ENCODE measurements at regions not wholly inside any gene's neighbourhood (a gene's known extent, or its start where the extent isn't known, plus 50 kb on each side); places are given as distances from the start of the nearest gene placed in this dataset.

- peaks cover 3% of the 10 kb centered on the region for H3K9me3 ChIP-seq (ENCODE audit: control insufficient read depth, low read length, poor library complexity, severe bottlenecking)
- Mint-ChIP-seq H3K27ac (no peak overlapping the region), H3K36me3 (ENCODE audit: low read depth) (peaks cover 5% of the 10 kb centered on the region), H3K4me1 (peaks cover 7% of the 10 kb centered on the region), H3K4me3 (no peak overlapping the region), H3K27me3 (no peaks in the 10 kb centered on the region)
- DNase-seq (no peak), ATAC-seq (no peak)
Measured at GRCh38 chr3:153337369-153337768, 175.3 kb downstream of the RAP2B start.

GRCh38 chr3:153338487-153338886, 176.5 kb downstream of the RAP2B start:
- DNase-seq (no peak), ATAC-seq (no peak)
- Mint-ChIP-seq H3K36me3 (ENCODE audit: low read depth) (no peaks in the 10 kb centered on the region), H3K27ac (peak overlapping the region; percentile 10), H3K4me3 (no peak overlapping the region), H3K4me1 (peaks cover 3% of the 10 kb centered on the region), H3K27me3 (no peaks in the 10 kb centered on the region)
- peaks cover 3% of the 10 kb centered on the region for H3K9me3 ChIP-seq (ENCODE audit: control insufficient read depth, low read length, poor library complexity, severe bottlenecking)

GRCh38 chr3:153339065-153339464, 177.0 kb downstream of the RAP2B start:
- Mint-ChIP-seq H3K36me3 (ENCODE audit: low read depth) (no peaks in the 10 kb centered on the region), H3K27me3 (no peaks in the 10 kb centered on the region), H3K4me1 (peaks cover 3% of the 10 kb centered on the region), H3K4me3 (no peak overlapping the region), H3K27ac (peak overlapping the region; percentile 10)
- H3K9me3 ChIP-seq (ENCODE audit: control insufficient read depth, low read length, poor library complexity, severe bottlenecking), result peaks cover 3% of the 10 kb centered on the region
- ATAC-seq, result no peak
- no peak for DNase-seq

- ATAC-seq (no peak), DNase-seq (no peak)
- H3K36me3 Mint-ChIP-seq (ENCODE audit: low read depth), result no peaks in the 10 kb centered on the region
- H3K9me3 ChIP-seq (ENCODE audit: control insufficient read depth, low read length, poor library complexity, severe bottlenecking), result peaks cover 3% of the 10 kb centered on the region
- no peak overlapping the region for H3K4me3 Mint-ChIP-seq
- H3K4me1 Mint-ChIP-seq, result no peaks in the 10 kb centered on the region
- H3K27ac Mint-ChIP-seq, result no peak overlapping the region
- H3K27me3 Mint-ChIP-seq, result no peaks in the 10 kb centered on the region
Measured at GRCh38 chr3:153343988-153344782, 182.2 kb downstream of the RAP2B start.

GRCh38 chr3:153348457-153349107, 186.6 kb downstream of the RAP2B start:
- no peaks in the 10 kb centered on the region for H3K9me3 ChIP-seq (ENCODE audit: control insufficient read depth, low read length, poor library complexity, severe bottlenecking)
- H3K27me3 Mint-ChIP-seq, result no peaks in the 10 kb centered on the region
- peaks cover 3% of the 10 kb centered on the region for H3K36me3 Mint-ChIP-seq (ENCODE audit: low read depth)
- ATAC-seq (no peak), DNase-seq (no peak)
- no peak overlapping the region for H3K27ac Mint-ChIP-seq
- H3K4me3 Mint-ChIP-seq, result no peak overlapping the region
- no peaks in the 10 kb centered on the region for H3K4me1 Mint-ChIP-seq

- DNase-seq (no peak), ATAC-seq (no peak)
- Mint-ChIP-seq H3K4me1 (no peaks in the 10 kb centered on the region), H3K36me3 (ENCODE audit: low read depth) (peaks cover 3% of the 10 kb centered on the region), H3K27me3 (no peaks in the 10 kb centered on the region), H3K4me3 (no peak overlapping the region), H3K27ac (no peak overlapping the region)
- H3K9me3 ChIP-seq (ENCODE audit: control insufficient read depth, low read length, poor library complexity, severe bottlenecking), result no peaks in the 10 kb centered on the region
Measured at GRCh38 chr3:153349108-153349499, 187.1 kb downstream of the RAP2B start.

GRCh38 chr3:153350420-153350819, 188.4 kb downstream of the RAP2B start:
- Mint-ChIP-seq H3K36me3 (ENCODE audit: low read depth) (peaks cover 3% of the 10 kb centered on the region), H3K4me1 (no peaks in the 10 kb centered on the region), H3K27me3 (no peaks in the 10 kb centered on the region), H3K27ac (no peak overlapping the region), H3K4me3 (no peak overlapping the region)
- no peak for DNase-seq
- no peak for ATAC-seq
- H3K9me3 ChIP-seq (ENCODE audit: control insufficient read depth, low read length, poor library complexity, severe bottlenecking), result no peaks in the 10 kb centered on the region

- Mint-ChIP-seq H3K36me3 (ENCODE audit: low read depth) (peaks cover 3% of the 10 kb centered on the region), H3K27me3 (no peaks in the 10 kb centered on the region), H3K4me3 (no peak overlapping the region), H3K27ac (no peak overlapping the region), H3K4me1 (no peaks in the 10 kb centered on the region)
- H3K9me3 ChIP-seq (ENCODE audit: control insufficient read depth, low read length, poor library complexity, severe bottlenecking), result no peaks in the 10 kb centered on the region
- DNase-seq (no peak), ATAC-seq (no peak)
Measured at GRCh38 chr3:153354641-153355040, 192.6 kb downstream of the RAP2B start.

- DNase-seq, result no peak
- no peaks in the 10 kb centered on the region for H3K9me3 ChIP-seq (ENCODE audit: control insufficient read depth, low read length, poor library complexity, severe bottlenecking)
- no peak overlapping the region for H3K4me3 Mint-ChIP-seq
- H3K4me1 Mint-ChIP-seq, result no peaks in the 10 kb centered on the region
- H3K27me3 Mint-ChIP-seq, result no peaks in the 10 kb centered on the region
- no peak overlapping the region for H3K27ac Mint-ChIP-seq
- ATAC-seq, result no peak
- peaks cover 3% of the 10 kb centered on the region for H3K36me3 Mint-ChIP-seq (ENCODE audit: low read depth)
Measured at GRCh38 chr3:153355559-153355958, 193.5 kb downstream of the RAP2B start.

GRCh38 chr3:153356908-153357307, 194.9 kb downstream of the RAP2B start:
- H3K9me3 ChIP-seq (ENCODE audit: control insufficient read depth, low read length, poor library complexity, severe bottlenecking), result no peaks in the 10 kb centered on the region
- no peak for DNase-seq
- Mint-ChIP-seq H3K36me3 (ENCODE audit: low read depth) (peaks cover 3% of the 10 kb centered on the region), H3K27me3 (no peaks in the 10 kb centered on the region), H3K4me3 (no peak overlapping the region), H3K27ac (no peak overlapping the region), H3K4me1 (no peaks in the 10 kb centered on the region)
- no peak for ATAC-seq

- ATAC-seq (no peak), DNase-seq (no peak)
- peaks cover 3% of the 10 kb centered on the region for H3K36me3 Mint-ChIP-seq (ENCODE audit: low read depth)
- H3K4me1 Mint-ChIP-seq, result no peaks in the 10 kb centered on the region
- H3K27me3 Mint-ChIP-seq, result no peaks in the 10 kb centered on the region
- no peak overlapping the region for H3K4me3 Mint-ChIP-seq
- no peaks in the 10 kb centered on the region for H3K9me3 ChIP-seq (ENCODE audit: control insufficient read depth, low read length, poor library complexity, severe bottlenecking)
- no peak overlapping the region for H3K27ac Mint-ChIP-seq
Measured at GRCh38 chr3:153357436-153357835, 195.4 kb downstream of the RAP2B start.

- Mint-ChIP-seq H3K4me3 (no peak overlapping the region), H3K27ac (no peak overlapping the region), H3K27me3 (peaks cover 2% of the 10 kb centered on the region), H3K4me1 (no peaks in the 10 kb centered on the region), H3K36me3 (ENCODE audit: low read depth) (peaks cover under 1% of the 10 kb centered on the region)
- ATAC-seq (no peak), DNase-seq (no peak)
- no peaks in the 10 kb centered on the region for H3K9me3 ChIP-seq (ENCODE audit: control insufficient read depth, low read length, poor library complexity, severe bottlenecking)
Measured at GRCh38 chr3:153369561-153370374, 207.7 kb downstream of the RAP2B start.

GRCh38 chr3:153370680-153371079, 208.7 kb downstream of the RAP2B start:
- Mint-ChIP-seq H3K36me3 (ENCODE audit: low read depth) (peaks cover 2% of the 10 kb centered on the region), H3K4me1 (no peaks in the 10 kb centered on the region), H3K4me3 (no peak overlapping the region), H3K27ac (no peak overlapping the region), H3K27me3 (peaks cover 6% of the 10 kb centered on the region)
- ATAC-seq (no peak), DNase-seq (no peak)
- H3K9me3 ChIP-seq (ENCODE audit: control insufficient read depth, low read length, poor library complexity, severe bottlenecking), result no peaks in the 10 kb centered on the region
